ENCODE measurements at regions not wholly inside any gene's neighbourhood (a gene's known extent, or its start where the extent isn't known, plus 50 kb on each side); places are given as distances from the start of the nearest gene placed in this dataset.

GRCh38 chr13:107827840-107828549, 387.3 kb downstream of the LIG4 start:
- Histone ChIP-seq H4K20me1 (ENCODE audit: insufficient read depth) (no peaks in the 10 kb centered on the region), H3K4me3 (ENCODE audit: low read length) (no peak overlapping the region), H3K79me2 (replicated peaks; ENCODE audit: insufficient read depth, low read length) (no peaks in the 10 kb centered on the region), H3K36me3 (ENCODE audit: insufficient read depth, low read length) (no peaks in the 10 kb centered on the region), H2AFZ (ENCODE audit: low read depth, low read length) (no peak overlapping the region), H3K9me2 (ENCODE audit: insufficient read depth, low read length) (no peaks in the 10 kb centered on the region), H3K9ac (ENCODE audit: low read length) (no peak overlapping the region), H3K27ac (ENCODE audit: low read length) (no peak overlapping the region), H3F3A (ENCODE audit: insufficient read depth, low read length, poor library complexity, severe bottlenecking) (no peaks in the 10 kb centered on the region), H3K27me3 (ENCODE audit: insufficient read depth, low read depth, low read length) (no peaks in the 10 kb centered on the region), H3K9me3 (ENCODE audit: low read length) (no peaks in the 10 kb centered on the region), H3K4me2 (ENCODE audit: low read length) (no peak overlapping the region)
- TF ChIP-seq REST (IDR thresholded peaks at IDR 0.05; ENCODE audit: borderline replicate concordance): no peak
- no peak for TF ChIP-seq TAF1 (IDR thresholded peaks at IDR 0.05; ENCODE audit: low read depth)
- no peak for TF ChIP-seq EZH2 (IDR thresholded peaks at IDR 0.05; ENCODE audit: borderline replicate concordance, insufficient read depth, low read length, poor library complexity, severe bottlenecking)
- TF ChIP-seq MXI1 (conservative IDR thresholded peaks at IDR 0.05; ENCODE audit: poor library complexity, severe bottlenecking): no peak
- TF ChIP-seq SMC3 (conservative IDR thresholded peaks at IDR 0.05; ENCODE audit: poor library complexity): no peak
- TF ChIP-seq POLR2AphosphoS5 (IDR thresholded peaks at IDR 0.05): no peak
- no peak for TF ChIP-seq EP300 (conservative IDR thresholded peaks at IDR 0.05; ENCODE audit: poor library complexity, severe bottlenecking)
- no peak for TF ChIP-seq RAD21 (conservative IDR thresholded peaks at IDR 0.05)

GRCh38 chr13:107824635-107825034, 390.7 kb downstream of the LIG4 start:
- Histone ChIP-seq H3K9me2 (ENCODE audit: insufficient read depth, low read length) (no peaks in the 10 kb centered on the region), H3K79me2 (replicated peaks; ENCODE audit: insufficient read depth, low read length) (no peaks in the 10 kb centered on the region), H3K9ac (ENCODE audit: low read length) (no peak overlapping the region), H3K36me3 (ENCODE audit: insufficient read depth, low read length) (no peaks in the 10 kb centered on the region), H3K9me3 (ENCODE audit: low read length) (no peaks in the 10 kb centered on the region), H3K4me2 (ENCODE audit: low read length) (no peak overlapping the region), H2AFZ (ENCODE audit: low read depth, low read length) (no peak overlapping the region), H3F3A (ENCODE audit: insufficient read depth, low read length, poor library complexity, severe bottlenecking) (no peaks in the 10 kb centered on the region), H3K4me3 (ENCODE audit: low read length) (no peak overlapping the region), H4K20me1 (ENCODE audit: insufficient read depth) (no peaks in the 10 kb centered on the region), H3K27ac (ENCODE audit: low read length) (no peak overlapping the region), H3K27me3 (ENCODE audit: insufficient read depth, low read depth, low read length) (no peaks in the 10 kb centered on the region)
- TF ChIP-seq MXI1 (conservative IDR thresholded peaks at IDR 0.05; ENCODE audit: poor library complexity, severe bottlenecking) (no peak), CTCF (IDR thresholded peaks at IDR 0.05; ENCODE audit: poor library complexity, severe bottlenecking) (no peak), TAF1 (IDR thresholded peaks at IDR 0.05; ENCODE audit: low read depth) (no peak), RAD21 (conservative IDR thresholded peaks at IDR 0.05) (no peak), EP300 (conservative IDR thresholded peaks at IDR 0.05; ENCODE audit: poor library complexity, severe bottlenecking) (no peak), EZH2 (IDR thresholded peaks at IDR 0.05; ENCODE audit: borderline replicate concordance, insufficient read depth, low read length, poor library complexity, severe bottlenecking) (no peak), REST (IDR thresholded peaks at IDR 0.05; ENCODE audit: borderline replicate concordance) (no peak), POLR2AphosphoS5 (IDR thresholded peaks at IDR 0.05) (no peak), SMC3 (conservative IDR thresholded peaks at IDR 0.05; ENCODE audit: poor library complexity) (no peak)

Measured in neural cell (in vitro differentiated cells).